HG03571 (cell line): ENCODE measurements at regions not wholly inside any gene's neighbourhood (a gene's known extent, or its start where the extent isn't known, plus 50 kb on each side); places are given as distances from the start of the nearest gene placed in this dataset.

ENCODE experiments used
- ATAC-seq: cut with Tn5 transposase; IDR thresholded peaks from one replicate; pipeline ENCODE4 v1.9.1; 2021; ENCODE audit not compliant: unreplicated experiment

GRCh38 chr2:66382091-66382490, 52.8 kb upstream of the MEIS1 start:
- ATAC-seq: no peak

GRCh38 chr2:66379473-66379872, 55.5 kb upstream of the MEIS1 start:
- no peak for ATAC-seq

GRCh38 chr2:66377832-66378231, 57.1 kb upstream of the MEIS1 start:
- ATAC-seq: no peak

- ATAC-seq: no peak
These were observed 64.1 kb upstream of the MEIS1 start for GRCh38 chr2:66370824-66371223.

- ATAC-seq: no peak
These were observed 68.3 kb upstream of the MEIS1 start for GRCh38 chr2:66366619-66367018.

- ATAC-seq: no peak
These were observed 70.2 kb upstream of the MEIS1 start for GRCh38 chr2:66364495-66365333.

GRCh38 chr2:66362701-66363100, 72.2 kb upstream of the MEIS1 start:
- no peak for ATAC-seq

GRCh38 chr2:66346231-66346664, 88.7 kb upstream of the MEIS1 start:
- no peak for ATAC-seq

GRCh38 chr2:66344087-66344663, 90.8 kb upstream of the MEIS1 start:
- no peak for ATAC-seq

- no peak for ATAC-seq
These were observed 91.7 kb upstream of the MEIS1 start for GRCh38 chr2:66343259-66343658.

GRCh38 chr2:66340521-66340920, 94.4 kb upstream of the MEIS1 start:
- ATAC-seq: no peak

GRCh38 chr2:66334237-66335029, 100.5 kb upstream of the MEIS1 start:
- ATAC-seq: no peak

- ATAC-seq: no peak
These were observed 103.7 kb upstream of the MEIS1 start for GRCh38 chr2:66331176-66331575.

GRCh38 chr2:66329081-66329605, 105.8 kb upstream of the MEIS1 start:
- ATAC-seq: no peak

GRCh38 chr2:66327066-66327740, 107.7 kb upstream of the MEIS1 start:
- no peak for ATAC-seq

- ATAC-seq: no peak
These were observed 109.9 kb upstream of the MEIS1 start for GRCh38 chr2:66324909-66325528.

- no peak for ATAC-seq
These were observed 110.6 kb upstream of the MEIS1 start for GRCh38 chr2:66324356-66324755.

- ATAC-seq: no peak
These were observed 111.5 kb upstream of the MEIS1 start for GRCh38 chr2:66323406-66323805.

- no peak for ATAC-seq
These were observed 112.2 kb upstream of the MEIS1 start for GRCh38 chr2:66322506-66323260.
